ENCODE measurements at regions not wholly inside any gene's neighbourhood (a gene's known extent, or its start where the extent isn't known, plus 50 kb on each side); places are given as distances from the start of the nearest gene placed in this dataset.

DNA sequence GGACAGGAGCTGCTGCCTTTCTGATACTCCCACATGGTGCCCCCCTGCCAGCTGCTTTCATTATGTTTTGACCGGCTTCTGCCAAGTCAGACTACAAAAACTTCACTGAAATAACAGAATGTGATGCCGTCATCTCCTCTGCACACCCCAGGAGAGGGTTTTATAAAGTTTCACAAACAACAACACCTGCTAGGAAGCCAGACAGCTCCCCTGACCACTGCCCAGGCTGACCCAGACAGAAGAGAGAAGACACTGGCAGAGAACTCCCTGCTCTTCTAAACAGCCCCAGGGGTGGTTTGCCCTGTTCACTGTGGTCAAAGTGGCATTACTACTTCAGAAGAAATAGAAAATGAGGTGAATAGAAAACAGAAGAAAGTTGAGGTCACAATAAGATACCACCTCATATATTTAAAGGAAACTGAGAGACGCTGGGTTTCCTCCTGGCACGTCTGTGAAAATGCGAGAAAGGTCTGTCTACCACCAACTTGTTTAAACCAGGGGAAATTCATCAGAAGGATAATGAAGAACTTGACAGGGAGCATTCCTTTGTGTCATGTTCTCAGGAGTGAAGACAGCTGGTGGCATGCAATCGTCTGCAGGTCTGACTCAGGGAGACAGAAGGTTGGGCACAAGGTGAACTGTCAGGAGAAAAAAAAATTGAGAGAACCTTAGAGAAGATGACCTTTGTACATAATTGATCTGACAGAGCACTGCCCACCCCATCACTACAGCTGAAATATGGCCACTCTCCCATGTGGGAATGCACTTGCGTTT, 119.0 kb upstream of the NFIA start:
- DNase-seq (ENCODE audit: low read depth): no peak
- TF ChIP-seq, protein P1, sequence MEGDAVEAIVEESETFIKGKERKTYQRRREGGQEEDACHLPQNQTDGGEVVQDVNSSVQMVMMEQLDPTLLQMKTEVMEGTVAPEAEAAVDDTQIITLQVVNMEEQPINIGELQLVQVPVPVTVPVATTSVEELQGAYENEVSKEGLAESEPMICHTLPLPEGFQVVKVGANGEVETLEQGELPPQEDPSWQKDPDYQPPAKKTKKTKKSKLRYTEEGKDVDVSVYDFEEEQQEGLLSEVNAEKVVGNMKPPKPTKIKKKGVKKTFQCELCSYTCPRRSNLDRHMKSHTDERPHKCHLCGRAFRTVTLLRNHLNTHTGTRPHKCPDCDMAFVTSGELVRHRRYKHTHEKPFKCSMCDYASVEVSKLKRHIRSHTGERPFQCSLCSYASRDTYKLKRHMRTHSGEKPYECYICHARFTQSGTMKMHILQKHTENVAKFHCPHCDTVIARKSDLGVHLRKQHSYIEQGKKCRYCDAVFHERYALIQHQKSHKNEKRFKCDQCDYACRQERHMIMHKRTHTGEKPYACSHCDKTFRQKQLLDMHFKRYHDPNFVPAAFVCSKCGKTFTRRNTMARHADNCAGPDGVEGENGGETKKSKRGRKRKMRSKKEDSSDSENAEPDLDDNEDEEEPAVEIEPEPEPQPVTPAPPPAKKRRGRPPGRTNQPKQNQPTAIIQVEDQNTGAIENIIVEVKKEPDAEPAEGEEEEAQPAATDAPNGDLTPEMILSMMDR (IDR thresholded peaks at IDR 0.05; ENCODE audit: insufficient read depth, low read length, poor library complexity, severe bottlenecking): no peak
- no peak overlapping the region for H3K4me3 ChIP-seq (ENCODE audit: low read depth, low read length)
- H3K36me3 ChIP-seq (ENCODE audit: control insufficient read depth, insufficient read depth, low read length): no peaks in the 10 kb centered on the region
- H3K27me3 ChIP-seq (ENCODE audit: control insufficient read depth, insufficient read depth, low read length): no peaks in the 10 kb centered on the region

DNA sequence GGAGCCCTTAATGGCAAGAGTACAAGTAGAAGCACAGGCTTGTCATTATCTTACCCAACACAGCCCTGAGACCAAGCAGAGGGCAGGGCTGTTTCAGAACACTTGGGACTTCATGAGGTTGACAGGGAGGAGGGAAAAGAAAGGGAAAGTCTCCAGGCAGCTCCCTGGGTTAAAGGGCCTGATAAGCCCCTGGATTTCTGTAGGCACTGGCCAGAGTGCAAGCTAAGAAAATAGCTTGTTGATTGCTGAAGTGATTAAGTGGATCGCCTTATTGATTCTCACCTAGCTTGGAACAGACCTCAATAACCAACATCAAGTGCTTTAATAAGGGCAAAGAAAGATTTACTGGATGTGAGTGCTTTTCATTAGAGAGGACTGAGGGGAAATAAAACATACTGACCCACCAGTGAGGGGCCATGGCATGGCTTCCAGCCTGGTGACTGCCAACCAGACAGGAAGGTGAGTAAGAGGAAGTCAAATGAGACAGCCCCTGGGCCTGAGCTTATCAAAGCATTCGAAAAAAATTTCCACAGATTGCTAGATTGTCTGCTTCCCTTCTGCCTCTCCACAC, 121.4 kb upstream of the NFIA start:
- Histone ChIP-seq H3K4me3 (ENCODE audit: low read depth, low read length) (no peak overlapping the region), H3K27me3 (ENCODE audit: control insufficient read depth, insufficient read depth, low read length) (no peaks in the 10 kb centered on the region), H3K36me3 (ENCODE audit: control insufficient read depth, insufficient read depth, low read length) (no peaks in the 10 kb centered on the region)
- TF ChIP-seq, protein P1 (IDR thresholded peaks at IDR 0.05; ENCODE audit: insufficient read depth, low read length, poor library complexity, severe bottlenecking): no peak
- DNase-seq (ENCODE audit: low read depth): no peak

DNA sequence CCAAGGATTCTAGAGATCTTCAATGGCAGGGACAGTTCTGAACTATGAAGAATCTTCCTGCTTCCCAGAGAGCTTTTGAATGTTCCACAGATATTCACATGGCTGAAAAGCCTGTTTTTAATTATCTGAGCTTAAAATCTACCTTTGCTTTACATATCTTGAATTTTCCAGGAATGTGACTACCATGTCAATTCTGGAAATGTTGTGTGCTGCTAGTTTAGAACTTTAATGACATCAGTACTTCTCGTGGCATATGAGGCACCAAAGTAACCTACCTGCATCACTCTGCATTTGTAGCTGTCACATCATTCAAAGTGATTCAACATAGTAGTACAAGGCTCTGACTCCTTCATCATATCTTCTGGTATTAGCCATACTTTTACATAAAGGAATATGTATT, 122.7 kb upstream of the NFIA start:
- Histone ChIP-seq H3K36me3 (ENCODE audit: control insufficient read depth, insufficient read depth, low read length) (no peaks in the 10 kb centered on the region), H3K27me3 (ENCODE audit: control insufficient read depth, insufficient read depth, low read length) (no peaks in the 10 kb centered on the region), H3K4me3 (ENCODE audit: low read depth, low read length) (no peak overlapping the region)
- no peak for DNase-seq (ENCODE audit: low read depth)
- TF ChIP-seq, protein P1 (IDR thresholded peaks at IDR 0.05; ENCODE audit: insufficient read depth, low read length, poor library complexity, severe bottlenecking): no peak

DNA sequence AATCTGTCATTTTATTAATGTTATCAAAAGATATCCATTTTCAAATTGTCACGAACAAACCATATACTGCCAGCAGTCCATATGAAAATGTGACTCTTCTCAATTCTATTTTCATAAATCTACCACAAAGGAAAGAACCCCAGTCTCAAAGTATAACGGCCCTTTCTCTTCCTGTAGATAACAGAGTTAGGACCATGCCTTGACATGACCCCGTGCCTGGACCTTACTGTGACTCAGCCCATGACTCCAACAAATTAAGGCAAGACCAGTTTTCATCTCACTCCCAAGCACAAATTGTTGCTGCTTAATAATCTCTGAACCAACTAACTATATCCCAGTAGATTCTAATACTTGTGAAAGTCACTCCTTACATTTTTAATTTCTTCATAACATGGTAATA, 124.4 kb upstream of the NFIA start:
- no peak for DNase-seq (ENCODE audit: low read depth)
- no peaks in the 10 kb centered on the region for H3K27me3 ChIP-seq (ENCODE audit: control insufficient read depth, insufficient read depth, low read length)

DNA sequence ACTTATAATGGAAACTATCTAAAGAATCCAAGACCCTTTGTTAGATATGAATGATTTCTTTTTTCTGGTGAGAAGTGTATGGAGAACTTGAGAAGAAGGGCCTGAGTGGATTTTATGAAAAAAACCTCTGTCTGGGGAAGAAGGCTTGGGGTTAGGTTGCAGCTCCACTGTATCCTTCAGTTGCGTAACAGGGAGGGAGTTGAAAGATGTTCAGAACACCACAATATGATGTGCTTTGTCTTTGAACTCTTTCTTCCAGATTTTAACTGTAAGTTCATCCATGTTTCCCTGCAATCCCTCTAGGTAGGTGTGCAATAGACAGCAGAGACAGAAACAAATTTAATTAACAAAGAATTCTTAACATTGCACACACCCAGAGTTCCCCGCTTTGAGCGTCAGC, 125.8 kb upstream of the NFIA start:
- no peak overlapping the region for H3K4me3 ChIP-seq (ENCODE audit: low read depth, low read length)
- TF ChIP-seq, protein P1 (IDR thresholded peaks at IDR 0.05; ENCODE audit: insufficient read depth, low read length, poor library complexity, severe bottlenecking): no peak
- H3K36me3 ChIP-seq (ENCODE audit: control insufficient read depth, insufficient read depth, low read length): no peaks in the 10 kb centered on the region
- H3K27me3 ChIP-seq (ENCODE audit: control insufficient read depth, insufficient read depth, low read length): no peaks in the 10 kb centered on the region
- no peak for DNase-seq (ENCODE audit: low read depth)

More for the DNA sequence above, 124.4 kb upstream of the NFIA start:
- TF ChIP-seq, protein P1 (IDR thresholded peaks at IDR 0.05; ENCODE audit: insufficient read depth, low read length, poor library complexity, severe bottlenecking): no peak
- Histone ChIP-seq H3K36me3 (ENCODE audit: control insufficient read depth, insufficient read depth, low read length) (no peaks in the 10 kb centered on the region), H3K4me3 (ENCODE audit: low read depth, low read length) (no peak overlapping the region)

Measured in kidney epithelial cell (primary cell).